ENCODE measurements at regions not wholly inside any gene's neighbourhood (a gene's known extent, or its start where the extent isn't known, plus 50 kb on each side); places are given as distances from the start of the nearest gene placed in this dataset.

- DNase-seq (ENCODE audit: low spot score), result no peak
Measured at GRCh38 chr7:18317941-18318340, 177.6 kb upstream of the HDAC9 start.

- no peak for DNase-seq (ENCODE audit: low spot score)
Measured at GRCh38 chr7:18320422-18320821, 175.1 kb upstream of the HDAC9 start.

GRCh38 chr7:18320971-18321567, 174.5 kb upstream of the HDAC9 start:
- DNase-seq (ENCODE audit: low spot score), result peak; percentile 9

GRCh38 chr7:18330548-18330947, 165.0 kb upstream of the HDAC9 start:
- no peak for DNase-seq (ENCODE audit: low spot score)

- no peak for DNase-seq (ENCODE audit: low spot score)
Measured at GRCh38 chr7:18336626-18337025, 158.9 kb upstream of the HDAC9 start.

GRCh38 chr7:18337048-18337809, 158.3 kb upstream of the HDAC9 start:
- no peak for DNase-seq (ENCODE audit: low spot score)

DNA sequence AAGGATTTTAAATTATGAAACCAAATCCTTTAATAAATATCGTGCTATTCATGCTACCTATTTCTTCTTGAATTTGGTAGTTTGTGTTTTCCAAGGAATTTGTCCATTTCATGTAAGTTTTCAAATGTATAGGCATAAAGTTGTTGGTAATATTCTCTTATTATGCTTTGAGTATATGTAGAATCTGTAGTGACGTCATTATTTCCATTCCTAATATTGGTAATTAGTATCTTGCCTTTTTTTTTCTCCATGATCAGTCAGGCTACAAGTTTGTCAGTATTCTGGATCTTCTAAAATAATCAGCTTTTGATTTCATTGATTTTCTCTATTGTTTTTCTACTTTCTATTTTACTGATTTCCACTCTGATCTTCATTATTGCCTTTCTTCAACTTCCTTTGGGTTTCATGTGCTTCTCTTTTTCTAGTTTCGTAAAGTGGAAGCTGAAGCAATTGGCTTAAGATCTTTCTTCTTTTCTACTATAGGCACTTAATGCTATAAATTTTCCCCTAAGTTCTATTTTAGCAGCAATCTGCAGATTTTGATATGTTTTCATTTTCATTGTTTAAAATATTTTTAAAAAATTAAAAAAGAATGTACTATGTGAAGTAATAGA, 156.5 kb upstream of the HDAC9 start:
- DNase-seq (ENCODE audit: low spot score), result no peak

GRCh38 chr7:18341756-18342155, 153.8 kb upstream of the HDAC9 start:
- DNase-seq (ENCODE audit: low spot score), result no peak

DNA sequence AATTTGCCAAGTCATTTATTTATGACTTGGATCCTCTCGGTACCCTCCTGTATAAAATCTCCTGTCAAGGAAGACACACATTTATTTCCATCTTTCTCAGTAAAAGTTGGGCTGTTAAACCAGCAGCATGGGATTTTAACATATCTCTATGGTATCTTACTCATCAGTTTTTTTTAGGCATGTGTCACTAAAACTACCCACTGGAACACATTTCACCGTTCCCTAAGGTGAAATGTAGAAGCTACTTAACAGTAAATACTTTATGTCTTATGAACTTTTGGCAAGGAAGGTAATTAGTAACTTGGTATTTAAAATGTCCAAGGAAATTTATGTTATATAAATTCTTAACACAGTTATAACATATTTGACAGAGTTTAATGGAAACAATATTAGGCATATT, 152.5 kb upstream of the HDAC9 start:
- DNase-seq (ENCODE audit: low spot score), result no peak

GRCh38 chr7:18344536-18344935, 151.0 kb upstream of the HDAC9 start:
- no peak for DNase-seq (ENCODE audit: low spot score)

GRCh38 chr7:18345641-18346234, 149.8 kb upstream of the HDAC9 start:
- no peak for DNase-seq (ENCODE audit: low spot score)

DNA sequence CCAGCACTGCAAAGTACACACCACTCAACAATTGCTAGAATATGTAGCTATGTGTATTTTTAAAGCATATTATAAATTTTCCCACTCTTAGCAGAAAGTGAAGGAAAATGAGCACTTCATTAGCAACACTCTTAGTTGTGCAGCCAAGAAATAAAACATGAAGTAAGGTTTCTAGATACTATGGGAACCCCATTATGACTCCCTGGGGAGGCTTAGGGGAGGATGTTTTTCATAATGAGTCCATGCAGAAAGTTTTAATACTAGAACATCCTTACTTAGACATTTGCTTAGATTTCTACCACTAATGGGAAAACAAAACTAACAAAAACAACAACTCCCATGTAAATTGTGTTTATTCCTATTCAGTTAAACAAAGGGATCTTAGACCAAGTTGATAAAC, 148.4 kb upstream of the HDAC9 start:
- no peak for DNase-seq (ENCODE audit: low spot score)

- no peak for DNase-seq (ENCODE audit: low spot score)
Measured at GRCh38 chr7:18350678-18351077, 144.9 kb upstream of the HDAC9 start.

GRCh38 chr7:18352339-18353255, 143.0 kb upstream of the HDAC9 start:
- peak; percentile 17 for DNase-seq (ENCODE audit: low spot score)

DNA sequence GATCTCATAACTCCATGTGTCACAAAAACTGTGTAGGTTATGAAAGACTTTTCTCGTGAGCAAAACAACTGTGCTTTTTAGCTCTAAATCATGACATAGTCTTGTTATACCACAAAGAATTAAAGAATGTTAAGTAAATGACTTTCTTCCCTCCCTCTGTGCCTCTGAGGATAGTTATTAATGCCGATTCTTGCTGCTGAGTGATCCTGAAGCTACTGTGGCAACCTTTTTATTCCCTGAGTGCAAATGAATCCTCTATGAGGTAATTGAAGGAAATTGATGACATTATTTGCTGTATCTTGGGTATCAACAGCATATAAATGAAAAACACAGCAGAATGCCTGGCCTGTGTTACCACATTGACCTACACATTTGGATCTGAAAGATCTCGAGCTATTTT, 142.2 kb upstream of the HDAC9 start:
- DNase-seq (ENCODE audit: low spot score), result no peak

DNA sequence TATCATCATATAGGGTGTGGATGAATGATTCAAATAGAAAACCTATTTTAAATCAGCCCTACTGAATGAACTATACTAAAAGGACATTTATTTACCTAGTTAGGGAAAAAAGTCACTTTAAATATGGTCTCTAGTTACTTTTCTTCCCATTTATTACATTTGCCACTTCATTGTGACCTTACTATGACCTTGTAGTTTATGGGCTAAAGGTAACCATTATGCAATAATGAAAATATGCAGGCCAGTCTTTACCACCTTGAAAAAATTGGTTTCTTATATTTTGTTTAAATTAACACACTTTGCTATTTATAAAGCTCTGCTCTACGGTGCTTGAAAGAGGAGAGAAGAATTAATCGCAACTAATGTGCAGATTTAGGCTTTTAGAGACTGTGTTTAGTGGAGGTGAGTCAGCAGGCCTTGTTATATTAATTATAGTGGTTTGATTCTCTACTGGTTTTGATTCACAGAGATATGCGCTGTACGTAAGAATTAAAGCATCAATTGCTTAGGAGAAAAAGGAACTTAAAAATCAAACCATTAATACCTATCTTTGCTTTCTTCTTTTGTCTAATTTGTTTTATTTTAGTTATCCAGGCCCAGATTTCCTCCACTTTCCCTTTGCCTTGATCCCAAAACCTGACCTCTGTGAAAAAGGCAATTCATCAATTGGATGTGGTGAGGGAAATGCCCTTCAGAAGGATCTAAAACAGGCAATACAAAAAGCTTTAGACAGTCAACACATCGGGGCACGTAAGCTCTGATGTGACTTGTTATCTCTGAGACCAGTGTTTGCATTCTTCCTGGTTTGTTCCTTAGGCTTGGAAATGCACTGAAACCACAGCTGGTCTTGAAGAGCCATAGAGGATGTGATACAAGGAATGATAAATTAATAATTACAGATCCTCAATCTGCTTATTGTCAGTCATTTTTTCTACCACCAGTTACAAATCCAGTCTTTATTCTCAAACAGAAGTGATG, 141.2 kb upstream of the HDAC9 start:
- DNase-seq (ENCODE audit: low spot score), result no peak

GRCh38 chr7:18356191-18356645, 139.3 kb upstream of the HDAC9 start:
- DNase-seq (ENCODE audit: low spot score), result peak; percentile 6

- peak; percentile 7 for DNase-seq (ENCODE audit: low spot score)
Measured at GRCh38 chr7:18357691-18358090, 137.9 kb upstream of the HDAC9 start.

DNA sequence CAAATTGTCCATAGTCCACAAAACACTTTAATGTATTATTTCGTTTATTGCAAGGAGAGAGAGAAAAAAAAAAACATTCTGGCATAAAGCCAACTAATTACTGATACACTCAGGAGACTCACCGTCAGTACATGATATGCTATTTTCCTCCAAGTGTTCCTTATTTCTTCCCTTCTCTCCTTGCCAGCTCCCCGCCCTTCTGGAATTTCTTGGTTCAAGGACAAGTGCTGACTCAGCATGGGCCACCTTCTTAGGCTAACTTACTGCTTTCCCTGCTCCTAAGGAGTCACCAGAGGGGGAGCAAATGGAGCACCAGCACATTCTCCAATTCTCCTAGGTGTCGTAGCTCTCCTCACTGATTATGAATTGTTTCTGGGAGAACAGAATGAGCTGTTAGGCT, 133.8 kb upstream of the HDAC9 start:
- DNase-seq (ENCODE audit: low spot score), result no peak

DNA sequence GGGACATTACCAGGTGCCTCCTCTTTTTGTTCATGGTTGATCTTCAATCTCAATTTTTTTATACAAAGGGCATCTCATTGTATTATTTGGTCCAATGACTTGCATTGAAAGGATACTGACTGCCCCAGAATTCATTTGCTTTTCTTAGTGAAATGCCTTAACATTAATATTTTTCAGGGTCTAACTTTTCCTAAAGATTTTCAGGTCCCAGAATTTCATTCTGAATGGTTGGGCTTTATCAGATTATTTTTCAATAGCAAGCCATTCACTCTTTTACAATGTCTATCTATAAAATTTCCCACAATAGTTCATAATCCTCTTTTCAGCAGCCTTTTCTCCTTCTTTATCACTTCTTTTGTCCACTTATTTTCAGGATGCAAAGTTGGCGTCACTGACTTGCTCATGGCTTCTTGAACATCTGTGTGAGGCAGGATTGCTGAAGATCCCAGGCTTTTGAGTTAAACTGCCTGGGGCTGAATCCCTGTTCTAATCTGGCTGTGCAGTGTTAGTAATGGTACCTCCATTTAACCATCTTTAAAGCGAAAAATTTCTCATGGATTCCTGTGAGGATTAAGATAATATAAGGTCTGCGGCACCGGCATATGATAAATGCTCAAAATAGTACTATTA, 131.7 kb upstream of the HDAC9 start:
- no peak for DNase-seq (ENCODE audit: low spot score)

All from hepatic stellate cell (primary cell).